ENCODE measurements at regions not wholly inside any gene's neighbourhood (a gene's known extent, or its start where the extent isn't known, plus 50 kb on each side); places are given as distances from the start of the nearest gene placed in this dataset.
A peak's percentile ranks its signal among the peaks of the same experiment; 100 is the strongest.
"Not testable (repeated sequence)": the region's sequence is repeated elsewhere in the genome, so short reads cannot be mapped to it uniquely, and the experiment has no call there.

GRCh38 chr1:99361406-99361805 lies 97.1 kb downstream of the PLPPR4 start:
- DNase-seq, result no peak

GRCh38 chr1:99363531-99363930 lies 99.2 kb downstream of the PLPPR4 start:
- no peak for DNase-seq

GRCh38 chr1:99365141-99365540 lies 100.8 kb downstream of the PLPPR4 start:
- no peak for DNase-seq

GRCh38 chr1:99365545-99365944 lies 101.3 kb downstream of the PLPPR4 start:
- DNase-seq, result no peak

- DNase-seq, result no peak
These were observed 104.9 kb downstream of the PLPPR4 start for GRCh38 chr1:99369154-99369553.

GRCh38 chr1:99370476-99370875 lies 106.2 kb downstream of the PLPPR4 start:
- no peak for DNase-seq

GRCh38 chr1:99371413-99371812 lies 107.1 kb downstream of the PLPPR4 start:
- DNase-seq, result no peak

GRCh38 chr1:99374109-99374508 lies 109.8 kb downstream of the PLPPR4 start:
- peak in 1 of 2 donors; percentile 27 for DNase-seq

GRCh38 chr1:99374693-99375092 lies 110.4 kb downstream of the PLPPR4 start:
- not testable (repeated sequence) for DNase-seq

GRCh38 chr1:99384021-99384420 lies 119.7 kb downstream of the PLPPR4 start:
- DNase-seq, result no peak

- no peak for DNase-seq
These were observed 121.6 kb downstream of the PLPPR4 start for GRCh38 chr1:99385852-99386251.

GRCh38 chr1:99396389-99396788 lies 132.1 kb downstream of the PLPPR4 start:
- DNase-seq, result no peak

- DNase-seq, result no peak
These were observed 132.7 kb downstream of the PLPPR4 start for GRCh38 chr1:99397029-99397428.

GRCh38 chr1:99397863-99398262 lies 133.6 kb downstream of the PLPPR4 start:
- DNase-seq, result no peak

GRCh38 chr1:99401556-99401955 lies 137.3 kb downstream of the PLPPR4 start:
- DNase-seq, result not testable (repeated sequence)

GRCh38 chr1:99404399-99404798 lies 140.1 kb downstream of the PLPPR4 start:
- DNase-seq, result not testable (repeated sequence)

- DNase-seq, result not testable (repeated sequence)
These were observed 141.0 kb downstream of the PLPPR4 start for GRCh38 chr1:99405325-99405724.

- no peak for DNase-seq
These were observed 142.7 kb downstream of the PLPPR4 start for GRCh38 chr1:99407018-99407417.

GRCh38 chr1:99424087-99424486 lies 159.8 kb downstream of the PLPPR4 start:
- no peak for DNase-seq

- DNase-seq, result no peak
These were observed 165.5 kb downstream of the PLPPR4 start for GRCh38 chr1:99429754-99430153.

- no peak for DNase-seq
These were observed 174.5 kb downstream of the PLPPR4 start for GRCh38 chr1:99438656-99439230.

- no peak for DNase-seq
These were observed 175.3 kb downstream of the PLPPR4 start for GRCh38 chr1:99439433-99440075.

- no peak for DNase-seq
These were observed 177.2 kb downstream of the PLPPR4 start for GRCh38 chr1:99441299-99442095.
